Heart left ventricle (tissue), 16 donors: ENCODE measurements at regions not wholly inside any gene's neighbourhood (a gene's known extent, or its start where the extent isn't known, plus 50 kb on each side); places are given as distances from the start of the nearest gene placed in this dataset.

Experiments
- ATAC-seq, 4 donors: fragments of 200-7000 bp; cut with Tn5 transposase; one replicate each; pipeline ENCODE4 v1.9.1; 2020 to 2022; ENCODE audit warnings: moderate library complexity in 4 of 4, mild to moderate bottlenecking in 3 of 4, moderate number of reproducible peaks in 1 of 4
- DNase-seq, 5 donors: peaks; one replicate each; pipeline ENCODE4 v3.0.0-alpha.2; 2020
- H3K27ac ChIP-seq, 12 donors: fragments of 200-600 bp; sonication (generic) in 4 of 12; one replicate each; pipeline versions ENCODE4 v1.5.0 to v1.8.0; 2016 to 2022; ENCODE audit warnings: mild to moderate bottlenecking in 2 of 12
- H3K27me3 ChIP-seq, 9 donors: fragments of 200-600 bp; sonication (generic) in 2 of 9; one replicate each; pipeline versions ENCODE4 v1.5.1 to v1.8.0; 2016 to 2022; ENCODE audit warnings: mild to moderate bottlenecking in 3 of 9
- H3K36me3 ChIP-seq, 9 donors: fragments of 200-600 bp; sonication (generic) in 2 of 9; one replicate each; pipeline versions ENCODE4 v1.5.0 to v1.8.0; 2018 to 2022; ENCODE audit warnings: mild to moderate bottlenecking in 2 of 9
- H3K4me1 ChIP-seq, 12 donors: fragments of 200-600 bp; sonication (generic) in 4 of 12; one replicate each; pipeline versions ENCODE4 v1.5.0 to v1.8.0; 2016 to 2022; ENCODE audit warnings: mild to moderate bottlenecking in 3 of 12
- H3K4me3 ChIP-seq, 12 donors: fragments of 200-600 bp; sonication (generic) in 4 of 12; one replicate each; pipeline versions ENCODE4 v1.5.0 to v1.8.0; 2017 to 2022; ENCODE audit warnings: mild to moderate bottlenecking in 9 of 12, moderate library complexity in 4 of 12
- H3K9me3 ChIP-seq, 12 donors: fragments of 200-600 bp; sonication (generic) in 4 of 12; one replicate each; pipeline versions ENCODE4 v1.5.0 to v1.8.0; 2016 to 2022; ENCODE audit warnings: mild to moderate bottlenecking in 1 of 12
- CTCF ChIP-seq, 12 donors: fragments of 200-600 bp; sonication (generic) in 4 of 12; IDR thresholded peaks; one replicate each; pipeline versions ENCODE4 v1.5.0 to v1.8.0; 2018 to 2022; ENCODE audit warnings: antibody characterized with exemption in 12 of 12, mild to moderate bottlenecking in 5 of 12
- POLR2A ChIP-seq, 2 donors: fragments of 450-650 bp; IDR thresholded peaks; one replicate each; pipeline ENCODE4 v1.6.1; 2017; ENCODE audit warnings: antibody characterized with exemption in 2 of 2, mild to moderate bottlenecking in 2 of 2, moderate library complexity in 2 of 2
- WGBS, 4 donors: extraction: QIAGEN DNeasy Blood & Tissue Kit in 2 of 4; methylation state at CpG; one replicate each; pipeline versions ENCODE4 v1.1.5 to v1.1.7; 2013 to 2018; 5-methylcytosine and 5-hydroxymethylcytosine counted together
- intact Hi-C, 10 donors: fragments of 100-400 bp; cut with DNase I; formaldehyde crosslinking; loops; one replicate each; pipeline versions ENCODE4 v1.11.1 to v1.14.2; 2022
- donor health status: ischemic (EF 13 %, LVEDD 7.1; RV severe dilation, severe dysfunction).
- donor health status: healthy with polysubstance abuse.
- donor health status: DM: no; HTN: yes; CAD: no.
- donor health status: DM: no; HTN: no; CAD: no.
- donor health status: ischemic (EF 25% LVEDD 6.9; RV normal size, moderate dysfunction).
- donor health status: ischemic (EF 25% LVEDD 5.7; RV mildly dilated, moderate dysfunction).
- donor health status: healthy.
- donor health status: DM: yes; HTN: yes; CAD: no.
- donor health status: ischemic (EF 35%, LVEDD 5.7; RV mildly dilated, moderate dysfunction).
- donor health status: nonischemic (EF 11% LVEDD 7.7; RV severe dilation, severe dysfunction).
- donor health status: DM: yes; HTN: yes; CAD: no.
- donor health status: PGD.
- donor health status: ischemic (EF 29% LVEDD 5.4; RV normal size, mild dysfunction).
- donor health status: nonischemic (EF 23%, LVEDD 6.1; RV moderate dilation, normal function).

GRCh38 chr12:67593461-67594330 lies 54.8 kb upstream of the DYRK2 start:
- no peak for TF ChIP-seq POLR2A (IDR thresholded peaks at IDR 0.05)
- no peak for TF ChIP-seq CTCF (IDR thresholded peaks at IDR 0.05)
- Histone ChIP-seq H3K4me3 (no peak overlapping the region), H3K9me3 (no peaks in the 10 kb centered on the region), H3K36me3 (no peaks in the 10 kb centered on the region), H3K4me1 (peaks cover 0 to 33% (median 8%) of the 10 kb centered on the region in 12 donors), H3K27me3 (no peaks in the 10 kb centered on the region), H3K27ac (peak overlapping the region in 1 of 12 donors; percentile 27)
- peak in 2 of 4 donors; percentile 24 to 77 for ATAC-seq
- intact Hi-C loops = no loop called here
- WGBS, 4 donors = 87 to 95% (median 92%) methylated on average over 2 of the region's 2 CpGs
- no peak for DNase-seq

- no peaks in the 10 kb centered on the region for H3K36me3 ChIP-seq
- 85 to 95% (median 89%) methylated on average over 2 of the region's 2 CpGs for WGBS, 4 donors
- H3K27ac ChIP-seq = no peak overlapping the region
Observed at GRCh38 chr12:67594888-67595287, 53.7 kb upstream of the DYRK2 start.

GRCh38 chr12:67595365-67595764 lies 53.2 kb upstream of the DYRK2 start:
- Histone ChIP-seq H3K27ac (no peak overlapping the region), H3K36me3 (no peaks in the 10 kb centered on the region), H3K27me3 (no peaks in the 10 kb centered on the region), H3K9me3 (no peaks in the 10 kb centered on the region), H3K4me1 (peaks cover 0 to 28% (median 8%) of the 10 kb centered on the region in 12 donors), H3K4me3 (no peak overlapping the region)
- DNase-seq (no peak), ATAC-seq (no peak)
- intact Hi-C loops = no loop called here
- TF ChIP-seq POLR2A (IDR thresholded peaks at IDR 0.05) = no peak
- WGBS, 4 donors = 64 to 94% (median 71%) methylated on average over 3 of the region's 3 CpGs

More at GRCh38 chr12:67594888-67595287, 53.7 kb upstream of the DYRK2 start:
- intact Hi-C loops = no loop called here
- Histone ChIP-seq H3K27me3 (no peaks in the 10 kb centered on the region), H3K9me3 (no peaks in the 10 kb centered on the region), H3K4me1 (peaks cover 0 to 33% (median 8%) of the 10 kb centered on the region in 12 donors), H3K4me3 (no peak overlapping the region)
- no peak for ATAC-seq
- DNase-seq = no peak
- TF ChIP-seq CTCF (IDR thresholded peaks at IDR 0.05) (no peak), POLR2A (IDR thresholded peaks at IDR 0.05) (no peak)

GRCh38 chr12:67598598-67598997 lies 49.9 kb upstream of the DYRK2 start:
- Histone ChIP-seq H3K4me3 (no peak overlapping the region), H3K36me3 (no peaks in the 10 kb centered on the region), H3K27me3 (no peaks in the 10 kb centered on the region), H3K27ac (no peak overlapping the region), H3K9me3 (no peaks in the 10 kb centered on the region), H3K4me1 (peaks cover 0 to 2% (median 0%) of the 10 kb centered on the region in 12 donors)
- ATAC-seq (no peak), DNase-seq (no peak)
- intact Hi-C loops = no loop called here
- WGBS, 4 donors = 80 to 97% (median 88%) methylated on average over 3 of the region's 3 CpGs
- no peak for TF ChIP-seq CTCF (IDR thresholded peaks at IDR 0.05)
- TF ChIP-seq POLR2A (IDR thresholded peaks at IDR 0.05) = no peak
